HepG2 (cell line): ENCODE measurements at regions not wholly inside any gene's neighbourhood (a gene's known extent, or its start where the extent isn't known, plus 50 kb on each side); places are given as distances from the start of the nearest gene placed in this dataset.

Experiments
- ATAC-seq: fragments of 200-7000 bp; cut with Tn5 transposase; 3 replicates; pipeline ENCODE4 v1.9.1; 2020; ENCODE audit warnings: mild to moderate bottlenecking, moderate library complexity
- BruUV-seq: library from RNA; stranded (reverse); fragments of 400-500 nt; replicated peaks from 2 replicates; lab custom pipeline; 2021; lab: Mats Ljungman, UMichigan
- CTCF ChIA-PET: fragments of 300-600 bp; formaldehyde crosslinking; extraction: SDS; loops from one replicate; lab custom pipeline; 2021; ENCODE audit warnings: low total read pairs, inconsistent platforms, low intra/inter-chr PET ratio; lab: Yijun Ruan, JAX
- POLR2A ChIA-PET: fragments of 350-600 bp; sonication (Branson Sonifier 250); formaldehyde crosslinking; loops from one replicate; lab custom pipeline; 2020; ENCODE audit warnings: antibody characterized with exemption, inconsistent platforms; lab: Yijun Ruan, JAX
- DNase-seq: peaks from one replicate; pipeline ENCODE4 v3.0.0-alpha.2; 2015; ENCODE audit warnings: low spot score
- FAIRE-seq: peaks from 3 replicates; lab custom pipeline; 2011; peaks lifted over from hg19 to GRCh38; lab: Jason Lieb, UNC
- H2AFZ ChIP-seq: one replicate; pipeline ENCODE4 v1.6.1; 2011; ENCODE audit warnings: low read length, inconsistent platforms
- H3K27ac ChIP-seq: fragments of 300-600 bp; 3 replicates; pipeline ENCODE4 v1.8.0; 2011; ENCODE audit warnings: mixed run types, mild to moderate bottlenecking, mixed read lengths, low read length, inconsistent platforms; ENCODE audit not compliant: insufficient read depth; ENCODE audit errors: extremely low read length
- H3K27me3 ChIP-seq, 2 experiments: fragments of 200-600 bp in 1 of 2; 2 replicates in 1 of 2; 3 replicates in 1 of 2; pipeline versions ENCODE4 v1.6.0 to v1.8.0; 2011; ENCODE audit warnings: low read length in 2 of 2, mild to moderate bottlenecking in 2 of 2, moderate library complexity in 2 of 2, inconsistent platforms in 1 of 2; ENCODE audit not compliant: insufficient read depth in 2 of 2, control insufficient read depth in 1 of 2
- H3K36me3 ChIP-seq, 2 experiments: fragments of 200-600 bp in 1 of 2; replicated peaks in 1 of 2; 2 replicates in 1 of 2; 3 replicates in 1 of 2; pipeline versions ENCODE4 v1.5.1 to v1.8.0; 2011; ENCODE audit warnings: low read length in 2 of 2, inconsistent platforms in 1 of 2; ENCODE audit not compliant: insufficient read depth in 2 of 2, control insufficient read depth in 1 of 2
- H3K4me1 ChIP-seq: 2 replicates; pipeline ENCODE4 v1.5.1; 2012; ENCODE audit warnings: low read length, inconsistent platforms; ENCODE audit not compliant: insufficient read depth
- H3K4me2 ChIP-seq: 2 replicates; pipeline ENCODE4 v1.6.0; 2011; ENCODE audit warnings: low read depth, low read length, inconsistent platforms
- H3K4me3 ChIP-seq, 3 experiments: fragments of 200-600 bp in 1 of 3; sonication (generic), shearing (Covaris generic) in 1 of 3; replicated peaks in 1 of 3; 2 replicates each; pipeline ENCODE4 v1.5.1; 2011 to 2016; ENCODE audit warnings: low read length in 3 of 3, inconsistent platforms in 2 of 3, low read depth in 2 of 3, mild to moderate bottlenecking in 2 of 3, control low read depth in 1 of 3, mixed read lengths in 1 of 3; ENCODE audit not compliant: insufficient read depth in 1 of 3
- H3K79me2 ChIP-seq: one replicate; pipeline ENCODE4 v1.6.1; 2011; ENCODE audit warnings: low read length, inconsistent platforms; ENCODE audit not compliant: insufficient read depth
- H3K9ac ChIP-seq: 2 replicates; pipeline ENCODE4 v1.6.0; 2011; ENCODE audit warnings: mild to moderate bottlenecking, low read depth, low read length, inconsistent platforms; ENCODE audit not compliant: insufficient read depth
- H3K9me3 ChIP-seq: 2 replicates; pipeline ENCODE4 v1.5.1; 2012; ENCODE audit warnings: mild to moderate bottlenecking, low read length
- H4K20me1 ChIP-seq: 2 replicates; pipeline ENCODE4 v1.6.0; 2011; ENCODE audit warnings: inconsistent platforms, mild to moderate bottlenecking, low read length, moderate library complexity; ENCODE audit not compliant: insufficient read depth
- FOXJ3 ChIP-seq: sonication (generic); formaldehyde crosslinking; IDR thresholded peaks from 2 replicates; pipeline ENCODE4 v1.4.0; 2020; ENCODE audit warnings: missing genetic modification reagents, mild to moderate bottlenecking, borderline replicate concordance
- HHEX ChIP-seq: IDR thresholded peaks from 2 replicates; pipeline ENCODE4 v1.6.1; 2016; ENCODE audit warnings: control low read depth
- NPAS2 ChIP-seq: sonication (generic); formaldehyde crosslinking; IDR thresholded peaks from 2 replicates; pipeline ENCODE4 v1.8.0; 2022; ENCODE audit warnings: mild to moderate bottlenecking, missing genetic modification reagents, borderline replicate concordance
- NRL ChIP-seq: sonication (generic); formaldehyde crosslinking; IDR thresholded peaks from 2 replicates; pipeline ENCODE4 v1.5.0; 2020; ENCODE audit warnings: missing genetic modification reagents, mild to moderate bottlenecking, moderate library complexity, borderline replicate concordance
- REL ChIP-seq: sonication (generic); formaldehyde crosslinking; conservative IDR thresholded peaks from 2 replicates; pipeline ENCODE4 v1.8.0; 2022; ENCODE audit warnings: mild to moderate bottlenecking, missing genetic modification reagents, moderate library complexity
- SCMH1 ChIP-seq: sonication (generic); formaldehyde crosslinking; IDR thresholded peaks from 2 replicates; pipeline ENCODE4 v1.9.0; 2021; ENCODE audit warnings: missing genetic modification reagents, mild to moderate bottlenecking, borderline replicate concordance
- ZBTB14 ChIP-seq: sonication (generic); formaldehyde crosslinking; IDR thresholded peaks from 2 replicates; pipeline ENCODE4 v1.4.0; 2020; ENCODE audit warnings: missing genetic modification reagents
- ZNF660 ChIP-seq: sonication (generic); formaldehyde crosslinking; IDR thresholded peaks from 2 replicates; pipeline ENCODE4 v1.5.1; 2020; ENCODE audit warnings: mild to moderate bottlenecking, low read depth, missing genetic modification reagents, borderline replicate concordance
- WGBS: methylation state at CpG from one replicate; pipeline ENCODE4 v1.1.6; 2017; ENCODE audit warnings: low lambda C conversion rate; 5-methylcytosine and 5-hydroxymethylcytosine counted together
- in situ Hi-C: cut with HindIII; loops from 2 replicates; pipeline ENCODE4 v1.10.0; 2017; ENCODE audit warnings: low pct_unique_long_range_greater_than_20kb; ENCODE audit not compliant: extremely low pct_ligation_motif_present
- intact Hi-C: fragments of 100-400 bp; cut with micrococcal nuclease; formaldehyde crosslinking; loops from one replicate; pipeline ENCODE4 v1.10.0; 2022; ENCODE audit not compliant: unreplicated experiment
- TF ChIP-seq, protein P1 (sequence below): IDR thresholded peaks from 2 replicates; pipeline ENCODE4 v1.6.1; 2016; ENCODE audit warnings: mild to moderate bottlenecking, missing biosample characterization, missing genetic modification reagents

- intact Hi-C loops: no loop called here
- H3K27me3 ChIP-seq: peaks cover 0 to 3% of the 10 kb centered on the region in 2 experiments; a peak in 2 of 5 replicates
- no peak for TF ChIP-seq SCMH1
- no peak for TF ChIP-seq ZNF660 (CRISPR knock-in tag)
- TF ChIP-seq NPAS2 (CRISPR knock-in tag): no peak
- TF ChIP-seq FOXJ3 (CRISPR knock-in tag): no peak
- TF ChIP-seq NRL (CRISPR knock-in tag): no peak
- TF ChIP-seq, protein P1, sequence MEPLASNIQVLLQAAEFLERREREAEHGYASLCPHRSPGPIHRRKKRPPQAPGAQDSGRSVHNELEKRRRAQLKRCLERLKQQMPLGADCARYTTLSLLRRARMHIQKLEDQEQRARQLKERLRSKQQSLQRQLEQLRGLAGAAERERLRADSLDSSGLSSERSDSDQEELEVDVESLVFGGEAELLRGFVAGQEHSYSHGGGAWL (CRISPR knock-in tag): no peak
- TF ChIP-seq HHEX (CRISPR knock-in tag): no peak
- TF ChIP-seq REL: no peak
- no peak for TF ChIP-seq ZBTB14 (CRISPR knock-in tag)
- TF ChIP-seq, all 625 proteins: peak for 0
- in situ Hi-C loops: no loop called here
- Histone ChIP-seq H3K27ac (no peak overlapping the region), H3K79me2 (no peaks in the 10 kb centered on the region), H2AFZ (no peak overlapping the region), H3K36me3 (no peaks in the 10 kb centered on the region), H3K9ac (no peak overlapping the region), H3K4me3 (no peak overlapping the region), H4K20me1 (no peaks in the 10 kb centered on the region), H3K4me1 (no peaks in the 10 kb centered on the region), H3K4me2 (no peak overlapping the region), H3K9me3 (no peaks in the 10 kb centered on the region)
- no TSS peak for BruUV-seq
- WGBS: 55% methylated on average over 7 of the region's 7 CpGs
- ChIA-PET POLR2A (no interaction called here), CTCF (no interaction called here)
- FAIRE-seq (no peak), DNase-seq (no peak), ATAC-seq (no peak)
These were observed 329.5 kb downstream of the ICE1 start for GRCh38 chr5:5751987-5752386.
